Loucy (cell line): ENCODE measurements at regions not wholly inside any gene's neighbourhood (a gene's known extent, or its start where the extent isn't known, plus 50 kb on each side); places are given as distances from the start of the nearest gene placed in this dataset.

Experiments
- H2AFZ ChIP-seq: fragments of 200-600 bp; sonication (generic); 2 replicates; pipeline ENCODE4 v1.6.0; 2016; ENCODE audit warnings: antibody characterized with exemption, mild to moderate bottlenecking, low read length, moderate library complexity
- H3F3A ChIP-seq: fragments of 200-600 bp; 2 replicates; pipeline ENCODE4 v1.6.0; 2016; ENCODE audit warnings: antibody characterized with exemption, low read depth, mild to moderate bottlenecking
- H3K27me3 ChIP-seq: fragments of 200-600 bp; sonication (generic); 2 replicates; pipeline ENCODE4 v1.6.1; 2014; ENCODE audit warnings: low read length, mild to moderate bottlenecking; ENCODE audit not compliant: insufficient read depth, poor library complexity, severe bottlenecking
- H3K36me3 ChIP-seq: fragments of 200-600 bp; sonication (generic); 2 replicates; pipeline ENCODE4 v1.6.1; 2016; ENCODE audit warnings: low read length; ENCODE audit not compliant: insufficient read depth
- H3K4me1 ChIP-seq: fragments of 200-600 bp; sonication (generic); 2 replicates; pipeline ENCODE4 v1.5.1; 2014; ENCODE audit warnings: low read length, mild to moderate bottlenecking; ENCODE audit not compliant: insufficient read depth, poor library complexity, severe bottlenecking
- H3K4me2 ChIP-seq: fragments of 200-600 bp; sonication (generic); 2 replicates; pipeline ENCODE4 v1.6.0; 2014; ENCODE audit warnings: antibody characterized with exemption, low read length, low read depth, mild to moderate bottlenecking; ENCODE audit not compliant: poor library complexity, severe bottlenecking
- H3K4me3 ChIP-seq: fragments of 200-600 bp; sonication (generic); 2 replicates; pipeline ENCODE4 v1.5.1; 2014; ENCODE audit warnings: low read length, mild to moderate bottlenecking, mixed read lengths; ENCODE audit not compliant: poor library complexity, severe bottlenecking
- H3K79me2 ChIP-seq: fragments of 200-600 bp; sonication (generic); 2 replicates; pipeline ENCODE4 v1.6.1; 2014; ENCODE audit warnings: low read length; ENCODE audit not compliant: insufficient read depth
- H3K9ac ChIP-seq: fragments of 200-600 bp; sonication (generic); 2 replicates; pipeline ENCODE4 v1.6.0; 2014; ENCODE audit warnings: mild to moderate bottlenecking, low read depth, low read length, moderate library complexity; ENCODE audit not compliant: poor library complexity, severe bottlenecking
- H3K9me2 ChIP-seq: fragments of 200-600 bp; sonication (generic); replicated peaks from 2 replicates; pipeline ENCODE4 v1.6.1; 2016; ENCODE audit warnings: low read depth, low read length, mixed read lengths
- H3K9me3 ChIP-seq: fragments of 200-600 bp; sonication (generic); 2 replicates; pipeline ENCODE4 v1.6.1; 2014; ENCODE audit warnings: mild to moderate bottlenecking, antibody characterized with exemption, low read length, low read depth; ENCODE audit not compliant: insufficient read depth
- H4K20me1 ChIP-seq: fragments of 200-600 bp; sonication (generic); 2 replicates; pipeline ENCODE4 v1.6.0; 2014; ENCODE audit warnings: antibody characterized with exemption, low read length, mild to moderate bottlenecking; ENCODE audit not compliant: insufficient read depth, poor library complexity, severe bottlenecking
- CTCF ChIP-seq: fragments of 200-600 bp; sonication (generic); conservative IDR thresholded peaks from 2 replicates; pipeline ENCODE4 v1.5.1; 2014; ENCODE audit warnings: mild to moderate bottlenecking, antibody characterized with exemption, low read length
- EZH2phosphoT487 ChIP-seq: fragments of 200-600 bp; IDR thresholded peaks from 2 replicates; pipeline ENCODE4 v1.6.1; 2018; ENCODE audit warnings: antibody characterized with exemption, mild to moderate bottlenecking, moderate library complexity, borderline replicate concordance

- Histone ChIP-seq H3K79me2 (no peaks in the 10 kb centered on the region), H3K9me3 (no peaks in the 10 kb centered on the region), H3F3A (no peaks in the 10 kb centered on the region), H4K20me1 (no peaks in the 10 kb centered on the region), H3K4me3 (no peak overlapping the region), H3K9ac (no peak overlapping the region), H2AFZ (no peak overlapping the region), H3K36me3 (no peaks in the 10 kb centered on the region), H3K4me2 (no peak overlapping the region), H3K9me2 (no peaks in the 10 kb centered on the region), H3K4me1 (no peaks in the 10 kb centered on the region), H3K27me3 (no peaks in the 10 kb centered on the region)
- no peak for TF ChIP-seq EZH2phosphoT487
- TF ChIP-seq CTCF, result no peak
Measured at GRCh38 chr2:126799301-126799700, 99.4 kb upstream of the TEX51 start.

GRCh38 chr2:126801473-126801872, 97.2 kb upstream of the TEX51 start:
- H4K20me1 ChIP-seq, result no peaks in the 10 kb centered on the region
- no peak overlapping the region for H2AFZ ChIP-seq
- no peaks in the 10 kb centered on the region for H3K4me1 ChIP-seq
- H3K36me3 ChIP-seq, result no peaks in the 10 kb centered on the region
- H3K4me3 ChIP-seq, result no peak overlapping the region
- no peak overlapping the region for H3K9ac ChIP-seq
- no peaks in the 10 kb centered on the region for H3K79me2 ChIP-seq
- no peaks in the 10 kb centered on the region for H3K9me3 ChIP-seq
- H3F3A ChIP-seq, result no peaks in the 10 kb centered on the region
- H3K9me2 ChIP-seq, result no peaks in the 10 kb centered on the region
- no peak overlapping the region for H3K4me2 ChIP-seq
- H3K27me3 ChIP-seq, result no peaks in the 10 kb centered on the region
- TF ChIP-seq CTCF (no peak), EZH2phosphoT487 (no peak)

- Histone ChIP-seq H2AFZ (no peak overlapping the region), H3K36me3 (no peaks in the 10 kb centered on the region), H3F3A (no peaks in the 10 kb centered on the region), H3K9me3 (no peaks in the 10 kb centered on the region), H3K79me2 (no peaks in the 10 kb centered on the region), H3K4me1 (no peaks in the 10 kb centered on the region), H3K4me3 (no peak overlapping the region), H3K4me2 (no peak overlapping the region), H3K9ac (no peak overlapping the region), H3K27me3 (no peaks in the 10 kb centered on the region), H3K9me2 (no peaks in the 10 kb centered on the region), H4K20me1 (no peaks in the 10 kb centered on the region)
- TF ChIP-seq EZH2phosphoT487, result no peak
- no peak for TF ChIP-seq CTCF
Measured at GRCh38 chr2:126802316-126802715, 96.4 kb upstream of the TEX51 start.
